ENCODE measurements at regions not wholly inside any gene's neighbourhood (a gene's known extent, or its start where the extent isn't known, plus 50 kb on each side); places are given as distances from the start of the nearest gene placed in this dataset.

DNA sequence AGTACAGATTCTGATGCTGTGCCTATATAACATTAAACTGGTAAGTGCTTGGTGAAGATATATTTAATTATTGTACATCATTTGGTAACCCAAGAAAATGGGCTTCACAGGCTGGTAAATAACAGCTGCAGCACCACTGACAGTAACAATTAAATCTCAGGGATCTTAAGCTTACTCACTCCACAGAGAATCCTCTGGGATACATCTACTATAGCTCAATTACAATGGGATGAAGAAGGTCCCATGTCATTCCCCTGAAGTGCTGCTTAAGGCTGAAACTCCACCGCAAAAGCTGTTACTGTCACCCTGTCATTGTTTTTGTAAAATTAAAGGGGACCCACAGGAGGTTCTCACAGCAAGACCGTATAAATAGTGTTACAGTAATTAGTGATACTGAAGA, 153.0 kb downstream of the IMPG2 start:
- Mint-ChIP-seq H3K4me3 (no peak overlapping the region), H3K27me3 (peaks cover 15% of the 10 kb centered on the region), H3K36me3 (ENCODE audit: low read depth) (no peaks in the 10 kb centered on the region), H3K4me1 (ENCODE audit: low read depth) (peaks cover 19% of the 10 kb centered on the region), H3K27ac (no peak overlapping the region), H3K9me3 (no peaks in the 10 kb centered on the region)
- DNase-seq (no peak), ATAC-seq (no peak)
- no peak for TF ChIP-seq CTCF (IDR thresholded peaks at IDR 0.05)
- POLR2A ChIA-PET: no interaction called here
- intact Hi-C loops (cut with micrococcal nuclease): no loop called here
- CTCF ChIA-PET: interaction anchor here (1.2 kb wide), 1 partner anchor 14 kb away, joined by 3 read pairs; no protein-coding TSS in a partner anchor

DNA sequence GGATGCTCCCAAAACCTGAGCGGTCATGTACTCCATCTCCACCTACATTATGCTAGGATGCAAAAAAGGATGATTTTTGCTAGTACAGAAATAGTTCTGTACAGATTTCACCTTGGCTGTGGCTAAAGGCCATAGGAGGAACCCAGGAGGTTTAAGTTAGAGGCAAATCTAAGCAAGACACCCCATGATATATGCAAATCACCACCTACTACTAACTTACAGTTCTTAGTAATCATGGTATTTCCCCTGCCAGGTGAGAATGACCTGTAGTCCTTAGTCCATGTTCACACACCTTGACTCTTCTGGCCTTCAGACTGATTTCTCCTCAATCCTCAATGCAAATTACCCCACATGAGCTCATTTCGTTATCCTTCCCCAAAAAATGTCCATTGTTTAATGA, 154.2 kb downstream of the IMPG2 start:
- ATAC-seq (no peak), DNase-seq (no peak)
- CTCF ChIA-PET: no interaction called here
- intact Hi-C loops (cut with micrococcal nuclease): no loop called here
- Mint-ChIP-seq H3K4me3 (no peak overlapping the region), H3K36me3 (ENCODE audit: low read depth) (no peaks in the 10 kb centered on the region), H3K27ac (no peak overlapping the region), H3K4me1 (ENCODE audit: low read depth) (peaks cover 9% of the 10 kb centered on the region), H3K9me3 (no peaks in the 10 kb centered on the region), H3K27me3 (peaks cover 19% of the 10 kb centered on the region)
- POLR2A ChIA-PET: no interaction called here
- no peak for TF ChIP-seq CTCF (IDR thresholded peaks at IDR 0.05)

GRCh38 chr3:101163554-101163953, 156.8 kb downstream of the IMPG2 start:
- no peak for TF ChIP-seq CTCF (IDR thresholded peaks at IDR 0.05)
- Mint-ChIP-seq H3K27ac (no peak overlapping the region), H3K9me3 (no peaks in the 10 kb centered on the region), H3K27me3 (peaks cover 18% of the 10 kb centered on the region), H3K4me1 (ENCODE audit: low read depth) (no peaks in the 10 kb centered on the region), H3K36me3 (ENCODE audit: low read depth) (no peaks in the 10 kb centered on the region), H3K4me3 (no peak overlapping the region)
- intact Hi-C loops (cut with micrococcal nuclease): no loop called here
- POLR2A ChIA-PET: no interaction called here
- CTCF ChIA-PET: no interaction called here
- ATAC-seq (no peak), DNase-seq (no peak)

- peaks cover 24% of the 10 kb centered on the region for H3K27me3 Mint-ChIP-seq
- DNase-seq (no peak), ATAC-seq (no peak)
- intact Hi-C loops (cut with micrococcal nuclease): no loop called here
- H3K36me3 Mint-ChIP-seq (ENCODE audit: low read depth): no peaks in the 10 kb centered on the region
- no peaks in the 10 kb centered on the region for H3K4me1 Mint-ChIP-seq (ENCODE audit: low read depth)
- H3K4me3 Mint-ChIP-seq: no peak overlapping the region
- no peak overlapping the region for H3K27ac Mint-ChIP-seq
- TF ChIP-seq CTCF (IDR thresholded peaks at IDR 0.05): no peak
- H3K9me3 Mint-ChIP-seq: no peaks in the 10 kb centered on the region
- ChIA-PET POLR2A (no interaction called here), CTCF (no interaction called here)
Observed at GRCh38 chr3:101159478-101159877, 160.9 kb downstream of the IMPG2 start.

DNA sequence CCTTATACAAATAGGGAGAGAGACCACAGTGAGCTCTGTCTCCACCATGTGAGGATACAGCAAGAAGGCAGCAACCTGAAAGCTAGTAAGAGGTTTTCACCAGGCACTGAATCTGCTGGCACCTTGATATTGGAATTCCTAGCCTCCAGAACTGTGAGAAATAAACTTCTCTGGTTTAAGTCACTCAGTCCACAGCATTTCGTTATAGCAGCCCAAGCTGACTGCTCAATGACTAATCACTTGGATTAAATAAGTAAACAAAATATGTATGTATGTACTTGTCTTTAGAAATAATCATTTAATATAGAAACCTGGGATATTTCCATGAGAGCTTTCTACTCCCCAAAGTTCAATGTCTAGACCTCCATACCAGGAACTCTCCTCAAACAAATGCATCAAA, 162.0 kb downstream of the IMPG2 start:
- TF ChIP-seq CTCF (IDR thresholded peaks at IDR 0.05): no peak
- Mint-ChIP-seq H3K4me1 (ENCODE audit: low read depth) (no peaks in the 10 kb centered on the region), H3K27me3 (peaks cover 26% of the 10 kb centered on the region), H3K4me3 (no peak overlapping the region), H3K9me3 (no peaks in the 10 kb centered on the region), H3K27ac (no peak overlapping the region), H3K36me3 (ENCODE audit: low read depth) (no peaks in the 10 kb centered on the region)
- intact Hi-C loops (cut with micrococcal nuclease): no loop called here
- DNase-seq: no peak
- ChIA-PET POLR2A (no interaction called here), CTCF (interaction anchor here (1.1 kb wide), 1 partner anchor 88 kb away, joined by 3 read pairs; no protein-coding TSS in a partner anchor)
- ATAC-seq: no peak
